Smooth muscle cell (in vitro differentiated cells): ENCODE measurements at regions not wholly inside any gene's neighbourhood (a gene's known extent, or its start where the extent isn't known, plus 50 kb on each side); places are given as distances from the start of the nearest gene placed in this dataset.

ENCODE experiments used
- DNase-seq: peaks from one replicate; lab custom pipeline; 2025; ENCODE audit not compliant: unreplicated experiment; lab: John Stamatoyannopoulos, UW
- H2AFZ ChIP-seq: fragments of 200-600 bp; sonication (generic); 2 replicates; pipeline ENCODE4 v1.6.0; 2016; ENCODE audit warnings: antibody characterized with exemption, low read depth, mild to moderate bottlenecking
- H3F3A ChIP-seq: fragments of 200-600 bp; sonication (generic); 2 replicates; pipeline ENCODE4 v1.6.0; 2017; ENCODE audit warnings: antibody characterized with exemption, low read depth
- H3K27ac ChIP-seq: fragments of 200-600 bp; sonication (generic); 2 replicates; pipeline ENCODE4 v1.5.1; 2016; ENCODE audit warnings: low read depth, mild to moderate bottlenecking
- H3K27me3 ChIP-seq: fragments of 200-600 bp; sonication (generic); 2 replicates; pipeline ENCODE4 v1.6.1; 2016; ENCODE audit warnings: low read depth, mild to moderate bottlenecking
- H3K36me3 ChIP-seq: fragments of 200-600 bp; sonication (generic); 2 replicates; pipeline ENCODE4 v1.5.1; 2016; ENCODE audit warnings: low read depth
- H3K4me1 ChIP-seq: fragments of 200-600 bp; sonication (generic); 2 replicates; pipeline ENCODE4 v1.5.1; 2016; ENCODE audit warnings: low read depth
- H3K4me2 ChIP-seq: fragments of 200-600 bp; sonication (generic); 2 replicates; pipeline ENCODE4 v1.6.0; 2016; ENCODE audit warnings: mild to moderate bottlenecking
- H3K4me3 ChIP-seq: fragments of 200-600 bp; sonication (generic); 2 replicates; pipeline ENCODE4 v1.5.1; 2016; ENCODE audit warnings: mild to moderate bottlenecking
- H3K79me2 ChIP-seq: fragments of 200-600 bp; sonication (generic); 2 replicates; pipeline ENCODE4 v1.6.0; 2016; ENCODE audit warnings: low read depth, mild to moderate bottlenecking
- H3K9ac ChIP-seq: fragments of 200-600 bp; sonication (generic); 2 replicates; pipeline ENCODE4 v1.6.0; 2016; ENCODE audit warnings: low read depth
- H3K9me3 ChIP-seq: fragments of 200-600 bp; sonication (generic); replicated peaks from 2 replicates; pipeline ENCODE4 v1.5.1; 2016; ENCODE audit warnings: low read depth
- H4K20me1 ChIP-seq: fragments of 200-600 bp; sonication (generic); 2 replicates; pipeline ENCODE4 v1.6.0; 2016; ENCODE audit warnings: low read depth
- CTCF ChIP-seq: fragments of 200-600 bp; sonication (generic); IDR thresholded peaks from 2 replicates; pipeline ENCODE4 v1.5.1; 2017; ENCODE audit warnings: borderline replicate concordance, mild to moderate bottlenecking, antibody characterized with exemption; ENCODE audit not compliant: insufficient read depth, poor library complexity, severe bottlenecking
- WGBS: methylation state at CpG from one replicate; pipeline ENCODE4 v1.1.7; 2016; ENCODE audit warnings: low lambda C conversion rate; 5-methylcytosine and 5-hydroxymethylcytosine counted together

- Histone ChIP-seq H3K27ac (no peak overlapping the region), H2AFZ (no peak overlapping the region), H3F3A (no peaks in the 10 kb centered on the region), H4K20me1 (no peaks in the 10 kb centered on the region), H3K4me3 (no peak overlapping the region), H3K36me3 (no peaks in the 10 kb centered on the region), H3K27me3 (no peaks in the 10 kb centered on the region), H3K9ac (no peak overlapping the region), H3K4me2 (no peak overlapping the region), H3K4me1 (no peaks in the 10 kb centered on the region), H3K79me2 (no peaks in the 10 kb centered on the region), H3K9me3 (no peaks in the 10 kb centered on the region)
- DNase-seq, result no peak
- no peak for TF ChIP-seq CTCF
- 83% methylated on average over 3 of the region's 3 CpGs for WGBS
Measured at GRCh38 chr9:13762209-13762608, 482.7 kb upstream of the MPDZ start.

- Histone ChIP-seq H4K20me1 (no peaks in the 10 kb centered on the region), H3K27ac (no peak overlapping the region), H3K79me2 (no peaks in the 10 kb centered on the region), H3K4me3 (no peak overlapping the region), H3K36me3 (no peaks in the 10 kb centered on the region), H3F3A (no peaks in the 10 kb centered on the region), H2AFZ (no peak overlapping the region), H3K9ac (no peak overlapping the region), H3K9me3 (no peaks in the 10 kb centered on the region), H3K4me1 (no peaks in the 10 kb centered on the region), H3K27me3 (no peaks in the 10 kb centered on the region), H3K4me2 (no peak overlapping the region)
- TF ChIP-seq CTCF, result no peak
- 93% methylated on average over 3 of the region's 3 CpGs for WGBS
- no peak for DNase-seq
Measured at GRCh38 chr9:13759551-13759950, 480.1 kb upstream of the MPDZ start.

GRCh38 chr9:13758936-13759335, 479.4 kb upstream of the MPDZ start:
- no peak overlapping the region for H3K4me3 ChIP-seq
- no peaks in the 10 kb centered on the region for H4K20me1 ChIP-seq
- TF ChIP-seq CTCF, result no peak
- no peaks in the 10 kb centered on the region for H3K4me1 ChIP-seq
- H3K9ac ChIP-seq, result no peak overlapping the region
- no peaks in the 10 kb centered on the region for H3K9me3 ChIP-seq
- WGBS, result 90% methylated on average over 9 of the region's 9 CpGs
- H3K4me2 ChIP-seq, result no peak overlapping the region
- H3F3A ChIP-seq, result no peaks in the 10 kb centered on the region
- H2AFZ ChIP-seq, result no peak overlapping the region
- H3K36me3 ChIP-seq, result no peaks in the 10 kb centered on the region
- H3K27me3 ChIP-seq, result no peaks in the 10 kb centered on the region
- H3K79me2 ChIP-seq, result no peaks in the 10 kb centered on the region
- DNase-seq, result no peak
- no peak overlapping the region for H3K27ac ChIP-seq

GRCh38 chr9:13756943-13757342, 477.5 kb upstream of the MPDZ start:
- H3K79me2 ChIP-seq, result no peaks in the 10 kb centered on the region
- H2AFZ ChIP-seq, result no peak overlapping the region
- no peak overlapping the region for H3K9ac ChIP-seq
- no peaks in the 10 kb centered on the region for H3K36me3 ChIP-seq
- no peaks in the 10 kb centered on the region for H4K20me1 ChIP-seq
- no peaks in the 10 kb centered on the region for H3K4me1 ChIP-seq
- 92% methylated on average over 4 of the region's 4 CpGs for WGBS
- no peak overlapping the region for H3K4me3 ChIP-seq
- H3K27me3 ChIP-seq, result no peaks in the 10 kb centered on the region
- H3F3A ChIP-seq, result no peaks in the 10 kb centered on the region
- no peaks in the 10 kb centered on the region for H3K9me3 ChIP-seq
- no peak for DNase-seq
- H3K27ac ChIP-seq, result no peak overlapping the region
- TF ChIP-seq CTCF, result no peak
- H3K4me2 ChIP-seq, result no peak overlapping the region
